ENCODE measurements at regions not wholly inside any gene's neighbourhood (a gene's known extent, or its start where the extent isn't known, plus 50 kb on each side); places are given as distances from the start of the nearest gene placed in this dataset.

DNA sequence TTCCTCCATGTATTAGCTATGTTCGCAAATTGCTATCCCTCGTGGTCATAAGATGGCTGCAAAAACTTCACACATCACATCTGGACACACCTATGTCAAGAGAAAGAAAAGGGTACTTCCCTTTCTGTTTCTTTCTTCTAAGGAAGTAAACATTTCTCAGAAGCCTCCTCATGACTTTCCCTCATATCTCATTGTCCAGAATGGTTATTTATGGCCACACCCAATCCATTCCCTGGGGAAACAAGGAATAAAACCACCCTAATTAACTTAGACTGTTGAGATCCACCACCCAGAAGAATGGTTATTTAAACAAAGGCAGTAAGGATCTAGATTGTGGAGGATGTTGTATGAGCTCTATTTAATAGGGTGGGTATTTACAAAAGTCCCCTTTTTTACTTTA, 160.8 kb upstream of the LNX1 start:
- 71% methylated on average over 2 of the region's 2 CpGs for WGBS (ENCODE audit: low lambda C conversion rate, missing lambda C conversion rate)
- Histone ChIP-seq H2AFZ (no peak overlapping the region), H3K9me2 (replicated peaks; ENCODE audit: insufficient read depth) (no peaks in the 10 kb centered on the region), H3K4me1 (ENCODE audit: insufficient read depth) (no peaks in the 10 kb centered on the region), H3K4me2 (no peak overlapping the region), H3K79me2 (no peaks in the 10 kb centered on the region), H3K36me3 (replicated peaks; ENCODE audit: insufficient read depth, low read depth) (no peaks in the 10 kb centered on the region), H3K4me3 (no peak overlapping the region), H4K20me1 (ENCODE audit: insufficient read depth, poor library complexity, severe bottlenecking) (no peaks in the 10 kb centered on the region), H3K27ac (no peak overlapping the region), H3K9me3 (ENCODE audit: low read depth) (no peaks in the 10 kb centered on the region), H3K27me3 (no peaks in the 10 kb centered on the region)
- TF ChIP-seq EZH2 (IDR thresholded peaks at IDR 0.05; ENCODE audit: borderline replicate concordance) (no peak), EZH2phosphoT487 (IDR thresholded peaks at IDR 0.05; ENCODE audit: low read depth, severe bottlenecking, unreplicated experiment) (no peak), CTCF (IDR thresholded peaks at IDR 0.05; ENCODE audit: poor library complexity) (no peak)
- DNase-seq (ENCODE audit: low spot score): no peak

- H3K9me2 ChIP-seq (replicated peaks; ENCODE audit: insufficient read depth): no peaks in the 10 kb centered on the region
- no peak for DNase-seq (ENCODE audit: low spot score)
- no peak overlapping the region for H2AFZ ChIP-seq
- H3K27ac ChIP-seq: no peak overlapping the region
- H3K27me3 ChIP-seq: no peaks in the 10 kb centered on the region
- TF ChIP-seq EZH2 (IDR thresholded peaks at IDR 0.05; ENCODE audit: borderline replicate concordance) (no peak), CTCF (IDR thresholded peaks at IDR 0.05; ENCODE audit: poor library complexity) (no peak), EZH2phosphoT487 (IDR thresholded peaks at IDR 0.05; ENCODE audit: low read depth, severe bottlenecking, unreplicated experiment) (no peak)
- no peaks in the 10 kb centered on the region for H3K79me2 ChIP-seq
- H3K4me1 ChIP-seq (ENCODE audit: insufficient read depth): no peaks in the 10 kb centered on the region
- H3K9me3 ChIP-seq (ENCODE audit: low read depth): no peaks in the 10 kb centered on the region
- no peaks in the 10 kb centered on the region for H3K36me3 ChIP-seq (replicated peaks; ENCODE audit: insufficient read depth, low read depth)
- no peak overlapping the region for H3K4me2 ChIP-seq
- 86% methylated on average over 2 of the region's 2 CpGs for WGBS (ENCODE audit: low lambda C conversion rate, missing lambda C conversion rate)
- no peak overlapping the region for H3K4me3 ChIP-seq
- H4K20me1 ChIP-seq (ENCODE audit: insufficient read depth, poor library complexity, severe bottlenecking): no peaks in the 10 kb centered on the region
These were observed 157.1 kb upstream of the LNX1 start for GRCh38 chr4:53748328-53748772.

- H3K79me2 ChIP-seq: no peaks in the 10 kb centered on the region
- no peak for TF ChIP-seq CTCF (IDR thresholded peaks at IDR 0.05; ENCODE audit: poor library complexity)
- no peak for TF ChIP-seq EZH2phosphoT487 (IDR thresholded peaks at IDR 0.05; ENCODE audit: low read depth, severe bottlenecking, unreplicated experiment)
- TF ChIP-seq EZH2 (IDR thresholded peaks at IDR 0.05; ENCODE audit: borderline replicate concordance): no peak
- no peak overlapping the region for H2AFZ ChIP-seq
- WGBS (ENCODE audit: low lambda C conversion rate, missing lambda C conversion rate): 95% methylated on average over 5 of the region's 5 CpGs
- H3K4me2 ChIP-seq: no peak overlapping the region
- H3K27ac ChIP-seq: no peak overlapping the region
- no peaks in the 10 kb centered on the region for H3K9me3 ChIP-seq (ENCODE audit: low read depth)
- no peaks in the 10 kb centered on the region for H3K9me2 ChIP-seq (replicated peaks; ENCODE audit: insufficient read depth)
- no peaks in the 10 kb centered on the region for H3K36me3 ChIP-seq (replicated peaks; ENCODE audit: insufficient read depth, low read depth)
- H4K20me1 ChIP-seq (ENCODE audit: insufficient read depth, poor library complexity, severe bottlenecking): no peaks in the 10 kb centered on the region
- DNase-seq (ENCODE audit: low spot score): no peak
- no peak overlapping the region for H3K4me3 ChIP-seq
- H3K27me3 ChIP-seq: no peaks in the 10 kb centered on the region
- H3K4me1 ChIP-seq (ENCODE audit: insufficient read depth): no peaks in the 10 kb centered on the region
These were observed 156.1 kb upstream of the LNX1 start for GRCh38 chr4:53747401-53747800.

All from hepatocyte (in vitro differentiated cells).